ENCODE measurements at regions not wholly inside any gene's neighbourhood (a gene's known extent, or its start where the extent isn't known, plus 50 kb on each side); places are given as distances from the start of the nearest gene placed in this dataset.

- TF ChIP-seq CTCF (conservative IDR thresholded peaks at IDR 0.05; ENCODE audit: low read depth in 2 of 2) (no peak), POLR2AphosphoS5 (IDR thresholded peaks at IDR 0.05; ENCODE audit: low read depth) (no peak)
These were observed 79.5 kb upstream of the MARCKS start for GRCh38 chr6:113777601-113778000.
